Fibroblast of the aortic adventitia (primary cell): ENCODE measurements at regions not wholly inside any gene's neighbourhood (a gene's known extent, or its start where the extent isn't known, plus 50 kb on each side); places are given as distances from the start of the nearest gene placed in this dataset.

Experiments
- DNase-seq: peaks from one replicate; pipeline ENCODE4 v3.0.0-alpha.2; 2010; ENCODE audit warnings: low read depth
- H3K4me3 ChIP-seq: 2 replicates; pipeline ENCODE4 v1.5.1; 2011; ENCODE audit warnings: low read depth, mild to moderate bottlenecking, control low read depth, low read length, moderate library complexity
- TF ChIP-seq, protein P1 (sequence below): IDR thresholded peaks from 2 replicates; pipeline ENCODE4 v1.5.1; 2011; ENCODE audit warnings: mild to moderate bottlenecking, low read length, control low read depth, inconsistent platforms; ENCODE audit not compliant: insufficient read depth

DNA sequence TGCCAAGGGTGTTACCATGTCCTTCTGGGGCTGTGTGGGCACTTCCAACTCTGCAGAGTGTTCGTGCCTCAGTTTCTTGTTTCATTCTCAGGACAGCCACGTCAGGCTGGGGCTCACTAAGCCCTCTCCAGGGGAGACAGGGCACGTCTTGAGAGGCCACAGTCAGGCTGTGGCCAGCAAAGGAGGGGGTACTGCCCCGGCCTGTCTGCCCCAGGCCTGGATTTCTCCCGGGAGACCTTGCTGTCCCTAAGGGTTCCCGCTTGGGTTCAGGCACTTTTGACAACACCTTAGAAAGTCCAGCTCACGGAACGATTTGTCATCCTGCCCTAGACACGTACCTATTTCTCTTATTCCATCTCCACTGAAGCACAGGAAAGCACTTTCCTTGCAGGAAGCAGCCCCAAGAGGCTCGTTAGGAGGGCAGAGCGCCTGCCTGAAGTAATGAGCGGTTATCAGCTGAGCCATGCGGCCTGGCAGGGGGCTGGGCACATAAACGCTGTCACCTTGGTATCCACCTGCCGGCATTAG lies 290.4 kb upstream of the RTL1 start:
- DNase-seq = no peak
- TF ChIP-seq, protein P1, sequence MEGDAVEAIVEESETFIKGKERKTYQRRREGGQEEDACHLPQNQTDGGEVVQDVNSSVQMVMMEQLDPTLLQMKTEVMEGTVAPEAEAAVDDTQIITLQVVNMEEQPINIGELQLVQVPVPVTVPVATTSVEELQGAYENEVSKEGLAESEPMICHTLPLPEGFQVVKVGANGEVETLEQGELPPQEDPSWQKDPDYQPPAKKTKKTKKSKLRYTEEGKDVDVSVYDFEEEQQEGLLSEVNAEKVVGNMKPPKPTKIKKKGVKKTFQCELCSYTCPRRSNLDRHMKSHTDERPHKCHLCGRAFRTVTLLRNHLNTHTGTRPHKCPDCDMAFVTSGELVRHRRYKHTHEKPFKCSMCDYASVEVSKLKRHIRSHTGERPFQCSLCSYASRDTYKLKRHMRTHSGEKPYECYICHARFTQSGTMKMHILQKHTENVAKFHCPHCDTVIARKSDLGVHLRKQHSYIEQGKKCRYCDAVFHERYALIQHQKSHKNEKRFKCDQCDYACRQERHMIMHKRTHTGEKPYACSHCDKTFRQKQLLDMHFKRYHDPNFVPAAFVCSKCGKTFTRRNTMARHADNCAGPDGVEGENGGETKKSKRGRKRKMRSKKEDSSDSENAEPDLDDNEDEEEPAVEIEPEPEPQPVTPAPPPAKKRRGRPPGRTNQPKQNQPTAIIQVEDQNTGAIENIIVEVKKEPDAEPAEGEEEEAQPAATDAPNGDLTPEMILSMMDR = no peak
- H3K4me3 ChIP-seq = no peak overlapping the region

DNA sequence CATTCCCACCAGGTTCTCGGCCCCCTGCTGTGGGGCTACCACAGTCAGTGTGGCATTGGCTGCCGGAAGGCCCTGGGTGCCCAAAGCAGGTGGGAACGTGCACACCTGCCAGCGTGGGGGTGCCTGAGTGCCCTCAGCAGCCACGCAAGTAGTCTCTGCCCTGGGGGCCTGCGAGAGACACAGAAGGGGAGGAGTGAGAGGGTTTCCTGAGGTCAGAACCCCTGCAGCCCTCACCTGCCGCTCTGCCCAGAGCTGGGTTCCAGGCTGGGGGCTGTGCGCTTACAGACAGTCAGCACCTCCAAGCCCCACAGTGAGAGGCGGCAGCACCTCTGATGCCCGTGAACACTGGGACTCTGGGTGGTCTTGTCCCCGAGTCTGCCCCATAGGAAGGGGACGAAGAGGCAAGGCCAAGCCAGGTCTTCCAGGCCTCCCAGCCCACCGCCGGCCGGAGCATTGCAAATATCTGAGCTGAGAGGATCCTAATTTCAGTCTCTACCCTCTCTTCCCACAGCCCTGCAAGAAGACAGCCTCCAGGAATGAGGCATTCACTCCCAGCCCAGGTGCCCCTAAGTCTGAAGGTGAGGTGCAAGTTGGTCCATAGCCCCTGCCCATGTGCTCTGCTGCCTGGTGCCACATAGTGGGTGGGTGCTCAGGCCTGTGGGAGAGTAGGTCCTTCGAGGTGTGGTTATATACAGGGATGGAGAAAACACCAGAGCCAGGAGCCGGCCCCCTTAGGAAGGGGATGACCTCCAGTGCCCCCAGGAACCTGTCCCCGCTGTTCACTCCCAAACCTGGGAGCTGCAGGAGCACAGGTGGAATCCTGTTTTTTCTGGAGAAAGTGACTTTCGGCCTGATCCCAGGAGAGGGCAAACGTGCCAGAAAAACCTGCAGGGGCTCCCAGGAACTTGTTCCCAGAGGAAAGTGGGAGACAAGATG lies 291.1 kb upstream of the RTL1 start:
- no peak for DNase-seq
- TF ChIP-seq, protein P1 = no peak
- H3K4me3 ChIP-seq = no peak overlapping the region

DNA sequence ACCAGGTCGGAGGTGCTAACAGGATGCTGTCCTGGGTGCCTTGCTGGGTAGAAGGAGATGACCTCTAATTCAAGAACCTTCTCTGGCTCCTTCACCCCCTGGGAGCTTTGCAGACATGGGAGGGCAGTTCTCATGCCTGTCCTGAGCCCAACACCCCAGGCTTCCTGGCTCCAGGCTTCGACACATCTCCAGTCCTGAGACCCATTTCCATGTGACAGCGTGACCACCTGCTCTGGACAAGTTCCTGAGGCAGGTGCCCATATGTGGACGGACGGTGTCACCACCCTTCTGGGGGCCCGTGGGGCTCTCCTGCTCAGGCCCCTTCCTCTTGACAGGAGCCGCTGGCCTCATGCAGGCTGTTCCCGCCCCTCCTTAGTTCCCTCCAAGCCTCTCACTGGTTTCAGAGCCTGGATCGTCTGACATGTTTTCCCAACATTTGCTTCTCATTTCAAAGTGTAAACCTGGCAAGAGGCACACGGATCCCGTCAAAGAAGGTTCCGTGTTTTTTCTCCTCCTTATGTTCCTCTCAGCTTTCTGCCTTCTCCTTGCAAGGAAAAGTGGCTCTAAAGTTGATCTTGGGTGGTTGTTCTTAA lies 291.9 kb upstream of the RTL1 start:
- DNase-seq = no peak
- TF ChIP-seq, protein P1 = no peak
- no peak overlapping the region for H3K4me3 ChIP-seq

DNA sequence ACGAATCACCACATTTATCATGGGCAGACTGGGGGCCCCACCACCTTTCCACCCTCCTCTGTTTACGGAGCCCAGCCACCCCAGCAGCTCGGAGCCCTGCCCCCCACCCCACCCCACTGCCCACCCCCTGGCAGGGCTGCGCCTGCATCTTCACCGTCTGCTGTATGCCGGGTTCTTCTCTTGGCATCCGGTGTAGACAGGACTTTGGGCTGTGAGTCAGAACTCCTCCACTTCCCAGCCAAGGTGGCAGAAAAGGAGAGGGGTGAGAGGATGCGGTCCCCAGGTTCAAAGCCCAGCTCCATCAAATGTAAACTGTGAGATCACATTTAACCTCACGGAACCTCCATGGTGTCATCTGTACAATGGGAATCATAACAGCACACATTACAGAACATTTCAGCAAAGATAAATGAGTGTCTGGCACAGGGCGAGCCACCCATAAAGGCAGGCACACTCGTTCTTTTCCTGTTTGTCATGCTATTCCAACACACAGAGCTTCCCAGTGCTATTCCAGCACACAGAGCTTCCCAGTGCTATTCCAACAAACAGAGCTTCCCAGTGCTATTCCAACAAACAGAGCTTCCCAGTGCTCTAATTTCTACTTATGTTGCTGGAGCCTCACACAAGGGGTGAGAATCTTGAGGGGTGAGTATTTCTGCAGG lies 292.7 kb upstream of the RTL1 start:
- TF ChIP-seq, protein P1 = no peak
- no peak overlapping the region for H3K4me3 ChIP-seq
- DNase-seq = no peak

DNA sequence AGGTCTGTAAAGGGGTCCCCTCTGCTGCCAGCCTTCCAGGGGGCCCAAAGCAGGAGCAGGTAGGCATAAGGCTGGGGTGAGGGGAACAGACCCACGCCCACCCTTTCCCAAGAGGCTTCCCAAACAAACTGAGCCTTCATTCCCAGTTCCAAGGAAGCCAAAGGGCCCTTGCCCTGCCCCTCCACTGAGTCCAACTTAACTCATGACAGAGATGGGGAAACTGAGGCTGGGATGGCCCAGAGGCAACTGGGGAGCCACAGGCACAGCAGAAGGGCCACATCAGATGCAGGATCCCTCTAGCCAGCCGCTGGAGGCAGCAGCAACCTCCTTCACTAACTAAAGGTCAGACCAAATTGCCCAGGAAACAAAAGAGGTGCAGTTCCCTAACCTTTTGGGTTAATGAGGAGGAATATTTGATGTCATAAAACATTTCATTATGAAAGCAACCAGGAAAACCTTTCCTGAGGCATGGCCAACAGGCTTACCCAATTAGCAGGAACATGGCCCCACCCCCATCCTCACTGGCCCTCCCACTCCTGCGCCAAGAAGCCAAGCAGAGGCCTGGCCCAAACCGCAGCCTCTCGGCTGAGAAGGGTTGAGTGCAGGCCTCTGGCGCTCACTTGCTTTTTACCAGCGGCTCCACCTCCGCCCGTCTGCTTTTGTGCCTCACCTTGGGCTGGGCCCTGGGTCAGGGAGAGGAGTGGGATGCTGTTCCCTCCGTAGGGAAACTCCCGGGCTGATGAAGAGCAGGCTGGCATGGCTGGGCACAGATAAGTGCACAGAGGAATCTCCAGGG lies 293.5 kb upstream of the RTL1 start:
- TF ChIP-seq, protein P1 = no peak
- DNase-seq = no peak
- no peak overlapping the region for H3K4me3 ChIP-seq
